PC-9 (cell line): ENCODE measurements at regions not wholly inside any gene's neighbourhood (a gene's known extent, or its start where the extent isn't known, plus 50 kb on each side); places are given as distances from the start of the nearest gene placed in this dataset.

ENCODE experiments used
- EZH2 ChIP-seq: fragments of 200-600 bp; sonication (generic); IDR thresholded peaks from 2 replicates; pipeline ENCODE4 v1.8.0; 2017; ENCODE audit warnings: antibody characterized with exemption, low read depth
- TF ChIP-seq, protein P1 (sequence below): fragments of 200-600 bp; sonication (generic); conservative IDR thresholded peaks from 2 replicates; pipeline ENCODE4 v1.6.1; 2017; ENCODE audit warnings: mixed run types, antibody characterized with exemption, mild to moderate bottlenecking, moderate library complexity

- TF ChIP-seq, protein P1, sequence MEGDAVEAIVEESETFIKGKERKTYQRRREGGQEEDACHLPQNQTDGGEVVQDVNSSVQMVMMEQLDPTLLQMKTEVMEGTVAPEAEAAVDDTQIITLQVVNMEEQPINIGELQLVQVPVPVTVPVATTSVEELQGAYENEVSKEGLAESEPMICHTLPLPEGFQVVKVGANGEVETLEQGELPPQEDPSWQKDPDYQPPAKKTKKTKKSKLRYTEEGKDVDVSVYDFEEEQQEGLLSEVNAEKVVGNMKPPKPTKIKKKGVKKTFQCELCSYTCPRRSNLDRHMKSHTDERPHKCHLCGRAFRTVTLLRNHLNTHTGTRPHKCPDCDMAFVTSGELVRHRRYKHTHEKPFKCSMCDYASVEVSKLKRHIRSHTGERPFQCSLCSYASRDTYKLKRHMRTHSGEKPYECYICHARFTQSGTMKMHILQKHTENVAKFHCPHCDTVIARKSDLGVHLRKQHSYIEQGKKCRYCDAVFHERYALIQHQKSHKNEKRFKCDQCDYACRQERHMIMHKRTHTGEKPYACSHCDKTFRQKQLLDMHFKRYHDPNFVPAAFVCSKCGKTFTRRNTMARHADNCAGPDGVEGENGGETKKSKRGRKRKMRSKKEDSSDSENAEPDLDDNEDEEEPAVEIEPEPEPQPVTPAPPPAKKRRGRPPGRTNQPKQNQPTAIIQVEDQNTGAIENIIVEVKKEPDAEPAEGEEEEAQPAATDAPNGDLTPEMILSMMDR: no peak
- TF ChIP-seq EZH2: no peak
Observed at GRCh38 chr16:46427340-46428107, 193.7 kb downstream of the SHCBP1 start.
